KOPT-K1 (cell line): ENCODE measurements at regions not wholly inside any gene's neighbourhood (a gene's known extent, or its start where the extent isn't known, plus 50 kb on each side); places are given as distances from the start of the nearest gene placed in this dataset.

Experiments
- H3K27ac ChIP-seq: fragments of 200-600 bp; sonication (generic); 2 replicates; pipeline ENCODE4 v1.5.1; 2016; ENCODE audit warnings: antibody characterized with exemption, mild to moderate bottlenecking, low read depth, low read length; ENCODE audit not compliant: poor library complexity, severe bottlenecking
- H3K36me3 ChIP-seq: fragments of 200-600 bp; sonication (generic); 2 replicates; pipeline ENCODE4 v1.5.1; 2017; ENCODE audit warnings: antibody characterized with exemption, mild to moderate bottlenecking, low read length, moderate library complexity; ENCODE audit not compliant: insufficient read depth
- H3K9me3 ChIP-seq: fragments of 200-600 bp; sonication (generic); 2 replicates; pipeline ENCODE4 v1.5.1; 2017; ENCODE audit warnings: antibody characterized with exemption, low read length, mild to moderate bottlenecking; ENCODE audit not compliant: insufficient read depth, poor library complexity, severe bottlenecking

- Histone ChIP-seq H3K9me3 (no peaks in the 10 kb centered on the region), H3K27ac (no peak overlapping the region), H3K36me3 (no peaks in the 10 kb centered on the region)
Measured at GRCh38 chr5:39519079-39519478, 94.3 kb upstream of the DAB2 start.

GRCh38 chr5:39518516-39518915 lies 93.7 kb upstream of the DAB2 start:
- no peak overlapping the region for H3K27ac ChIP-seq
- H3K36me3 ChIP-seq: no peaks in the 10 kb centered on the region
- H3K9me3 ChIP-seq: no peaks in the 10 kb centered on the region

DNA sequence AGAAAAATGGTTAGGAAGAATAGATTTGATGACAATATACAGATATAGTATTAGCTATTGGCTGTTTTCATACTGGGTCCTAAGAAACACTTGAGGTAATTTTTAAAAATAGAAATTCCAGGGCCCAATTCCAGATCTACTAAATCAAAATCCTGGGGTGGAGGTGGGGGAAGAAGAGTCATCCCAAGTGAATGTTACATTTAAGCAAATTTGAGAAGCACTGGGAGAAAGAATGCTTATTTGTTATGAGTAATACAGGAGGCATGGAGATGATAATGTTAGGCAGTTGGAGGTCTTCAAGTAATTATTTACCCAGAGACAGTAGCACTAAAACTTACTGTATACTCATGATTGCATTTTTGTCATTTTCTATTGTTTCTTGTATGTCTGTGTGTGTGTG lies 93.0 kb upstream of the DAB2 start:
- Histone ChIP-seq H3K36me3 (no peaks in the 10 kb centered on the region), H3K9me3 (no peaks in the 10 kb centered on the region), H3K27ac (no peak overlapping the region)

GRCh38 chr5:39515881-39516280 lies 91.1 kb upstream of the DAB2 start:
- Histone ChIP-seq H3K36me3 (no peaks in the 10 kb centered on the region), H3K27ac (no peak overlapping the region), H3K9me3 (no peaks in the 10 kb centered on the region)

DNA sequence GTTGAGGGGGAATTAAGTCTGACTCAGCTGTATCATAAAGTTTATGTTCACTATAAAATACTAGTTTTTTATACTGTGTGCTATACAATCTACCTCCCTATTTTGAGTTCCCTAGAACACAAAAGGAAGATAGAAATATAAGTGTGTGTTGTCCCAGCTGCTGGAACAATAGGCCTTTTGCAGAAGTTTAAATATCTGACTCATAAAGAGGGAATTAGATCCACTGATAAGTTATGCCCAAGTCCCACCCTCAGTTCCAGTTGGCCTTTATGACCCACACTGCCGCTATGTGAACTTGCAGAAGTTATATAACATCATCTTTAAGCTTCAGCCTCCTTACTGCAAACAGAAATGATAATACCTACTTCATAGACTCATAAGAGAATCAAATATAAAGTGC lies 88.5 kb upstream of the DAB2 start:
- Histone ChIP-seq H3K36me3 (no peaks in the 10 kb centered on the region), H3K9me3 (no peaks in the 10 kb centered on the region), H3K27ac (no peak overlapping the region)

GRCh38 chr5:39506211-39506610 lies 81.4 kb upstream of the DAB2 start:
- Histone ChIP-seq H3K36me3 (no peaks in the 10 kb centered on the region), H3K9me3 (no peaks in the 10 kb centered on the region), H3K27ac (no peak overlapping the region)

- Histone ChIP-seq H3K9me3 (no peaks in the 10 kb centered on the region), H3K27ac (no peak overlapping the region), H3K36me3 (no peaks in the 10 kb centered on the region)
Measured at GRCh38 chr5:39505791-39506190, 81.0 kb upstream of the DAB2 start.

GRCh38 chr5:39505363-39505762 lies 80.6 kb upstream of the DAB2 start:
- H3K27ac ChIP-seq: no peak overlapping the region
- H3K9me3 ChIP-seq: no peaks in the 10 kb centered on the region
- H3K36me3 ChIP-seq: no peaks in the 10 kb centered on the region

DNA sequence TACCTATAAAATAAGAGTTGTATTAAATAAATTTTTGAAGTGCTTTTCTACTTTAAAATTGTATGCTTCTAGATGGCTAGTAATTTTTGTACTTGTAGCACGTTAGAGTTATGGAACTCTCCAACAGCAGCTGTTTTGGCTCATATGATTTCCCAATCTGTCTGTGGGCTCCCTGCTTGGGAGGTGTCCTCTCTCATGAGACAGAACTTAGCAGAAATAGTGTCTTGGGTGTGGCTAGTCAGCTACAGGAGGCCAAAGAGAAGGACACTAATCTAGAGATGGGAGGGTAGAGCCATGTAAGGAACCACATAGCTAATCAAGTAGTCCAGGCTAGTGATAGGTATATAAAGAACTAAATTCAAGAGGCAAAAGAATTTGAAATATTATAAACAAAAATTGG lies 78.4 kb upstream of the DAB2 start:
- H3K9me3 ChIP-seq: no peaks in the 10 kb centered on the region
- H3K36me3 ChIP-seq: no peaks in the 10 kb centered on the region
- no peak overlapping the region for H3K27ac ChIP-seq

- H3K27ac ChIP-seq: no peak overlapping the region
- no peaks in the 10 kb centered on the region for H3K9me3 ChIP-seq
- no peaks in the 10 kb centered on the region for H3K36me3 ChIP-seq
Measured at GRCh38 chr5:39502704-39503103, 77.9 kb upstream of the DAB2 start.

DNA sequence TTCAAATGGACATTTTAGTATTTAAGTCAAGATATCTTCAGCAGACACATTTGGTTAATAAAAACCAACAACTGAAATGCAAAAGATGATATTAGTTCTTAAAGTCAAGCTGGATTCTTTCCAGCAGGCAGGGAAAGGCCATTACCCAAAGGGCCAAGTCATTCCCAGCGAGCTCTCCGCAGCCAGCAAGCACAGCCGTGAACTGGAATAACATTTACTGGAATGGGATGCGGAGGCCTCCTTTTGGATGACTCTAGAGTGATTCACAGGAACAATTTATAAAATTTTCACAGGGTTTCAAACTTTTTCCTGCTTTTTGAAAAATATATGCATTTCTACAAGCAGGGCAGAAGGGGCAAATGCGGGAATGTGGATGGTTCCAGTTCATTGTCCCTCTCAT lies 76.6 kb upstream of the DAB2 start:
- Histone ChIP-seq H3K36me3 (no peaks in the 10 kb centered on the region), H3K27ac (no peak overlapping the region)

DNA sequence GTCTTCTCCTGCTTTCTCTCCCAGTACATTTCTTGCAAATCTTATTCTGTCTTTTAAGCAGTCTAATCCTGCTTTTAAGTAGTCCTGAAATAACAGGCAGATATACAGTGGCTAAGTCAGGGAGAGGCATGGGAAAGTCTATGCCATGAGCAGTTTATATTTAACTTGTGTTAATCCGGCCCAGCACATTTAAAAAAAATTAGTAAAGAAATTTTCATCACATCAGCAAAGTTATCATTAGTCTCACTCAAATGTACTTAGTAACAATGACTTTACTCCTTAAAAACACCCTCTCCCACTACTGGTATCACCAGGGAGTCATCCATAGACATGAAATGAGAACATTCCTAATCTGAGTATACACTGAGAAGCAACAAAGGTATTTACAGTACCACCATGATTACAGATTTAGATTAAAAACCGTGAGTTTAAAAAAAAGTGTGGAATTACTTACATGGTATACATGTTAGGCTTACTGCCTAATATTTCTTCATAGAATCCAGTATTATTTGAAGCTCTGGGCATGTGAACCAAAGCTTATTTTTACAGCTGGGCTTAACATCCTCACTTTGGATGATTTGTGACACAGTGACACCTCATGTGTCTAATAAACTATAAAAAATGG lies 75.9 kb upstream of the DAB2 start:
- Histone ChIP-seq H3K27ac (no peak overlapping the region), H3K9me3 (no peaks in the 10 kb centered on the region), H3K36me3 (no peaks in the 10 kb centered on the region)

More for the DNA sequence above, 76.6 kb upstream of the DAB2 start:
- no peaks in the 10 kb centered on the region for H3K9me3 ChIP-seq

- no peaks in the 10 kb centered on the region for H3K9me3 ChIP-seq
- H3K27ac ChIP-seq: no peak overlapping the region
- no peaks in the 10 kb centered on the region for H3K36me3 ChIP-seq
Measured at GRCh38 chr5:39498278-39498952, 73.6 kb upstream of the DAB2 start.

GRCh38 chr5:39497322-39497721 lies 72.5 kb upstream of the DAB2 start:
- Histone ChIP-seq H3K9me3 (no peaks in the 10 kb centered on the region), H3K27ac (no peak overlapping the region), H3K36me3 (no peaks in the 10 kb centered on the region)

GRCh38 chr5:39495227-39495626 lies 70.4 kb upstream of the DAB2 start:
- Histone ChIP-seq H3K27ac (no peak overlapping the region), H3K36me3 (no peaks in the 10 kb centered on the region), H3K9me3 (no peaks in the 10 kb centered on the region)

GRCh38 chr5:39494534-39494933 lies 69.8 kb upstream of the DAB2 start:
- Histone ChIP-seq H3K9me3 (no peaks in the 10 kb centered on the region), H3K27ac (no peak overlapping the region), H3K36me3 (no peaks in the 10 kb centered on the region)
